ENCODE measurements at regions not wholly inside any gene's neighbourhood (a gene's known extent, or its start where the extent isn't known, plus 50 kb on each side); places are given as distances from the start of the nearest gene placed in this dataset.

DNA sequence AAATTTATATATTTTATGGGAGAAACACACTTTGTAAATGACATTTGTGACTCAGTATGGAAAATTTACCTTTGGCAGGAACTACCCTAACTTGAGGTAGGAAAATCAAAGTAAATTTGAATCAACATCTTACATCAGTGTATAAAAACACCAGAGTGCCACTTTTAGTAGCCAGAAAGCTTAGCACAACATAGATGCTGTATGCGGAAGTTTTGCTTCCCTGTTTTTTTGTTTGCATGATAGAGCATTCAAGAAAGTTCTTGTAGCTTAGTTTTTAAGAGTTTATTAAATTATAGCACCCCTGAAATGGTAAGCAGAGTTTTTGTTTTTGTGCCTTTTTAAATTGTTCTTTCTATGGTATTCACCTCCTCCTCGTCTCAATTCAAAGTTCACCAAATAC, 120.8 kb upstream of the RAP2B start:
- TF ChIP-seq, protein P1, sequence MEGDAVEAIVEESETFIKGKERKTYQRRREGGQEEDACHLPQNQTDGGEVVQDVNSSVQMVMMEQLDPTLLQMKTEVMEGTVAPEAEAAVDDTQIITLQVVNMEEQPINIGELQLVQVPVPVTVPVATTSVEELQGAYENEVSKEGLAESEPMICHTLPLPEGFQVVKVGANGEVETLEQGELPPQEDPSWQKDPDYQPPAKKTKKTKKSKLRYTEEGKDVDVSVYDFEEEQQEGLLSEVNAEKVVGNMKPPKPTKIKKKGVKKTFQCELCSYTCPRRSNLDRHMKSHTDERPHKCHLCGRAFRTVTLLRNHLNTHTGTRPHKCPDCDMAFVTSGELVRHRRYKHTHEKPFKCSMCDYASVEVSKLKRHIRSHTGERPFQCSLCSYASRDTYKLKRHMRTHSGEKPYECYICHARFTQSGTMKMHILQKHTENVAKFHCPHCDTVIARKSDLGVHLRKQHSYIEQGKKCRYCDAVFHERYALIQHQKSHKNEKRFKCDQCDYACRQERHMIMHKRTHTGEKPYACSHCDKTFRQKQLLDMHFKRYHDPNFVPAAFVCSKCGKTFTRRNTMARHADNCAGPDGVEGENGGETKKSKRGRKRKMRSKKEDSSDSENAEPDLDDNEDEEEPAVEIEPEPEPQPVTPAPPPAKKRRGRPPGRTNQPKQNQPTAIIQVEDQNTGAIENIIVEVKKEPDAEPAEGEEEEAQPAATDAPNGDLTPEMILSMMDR (conservative IDR thresholded peaks at IDR 0.05): no peak
- no peak for TF ChIP-seq ZFX (IDR thresholded peaks at IDR 0.05)

All from C4-2B (cell line).